ENCODE measurements at regions not wholly inside any gene's neighbourhood (a gene's known extent, or its start where the extent isn't known, plus 50 kb on each side); places are given as distances from the start of the nearest gene placed in this dataset.
"Not testable (repeated sequence)": the region's sequence is repeated elsewhere in the genome, so short reads cannot be mapped to it uniquely, and the experiment has no call there.

- TF ChIP-seq, protein P1, sequence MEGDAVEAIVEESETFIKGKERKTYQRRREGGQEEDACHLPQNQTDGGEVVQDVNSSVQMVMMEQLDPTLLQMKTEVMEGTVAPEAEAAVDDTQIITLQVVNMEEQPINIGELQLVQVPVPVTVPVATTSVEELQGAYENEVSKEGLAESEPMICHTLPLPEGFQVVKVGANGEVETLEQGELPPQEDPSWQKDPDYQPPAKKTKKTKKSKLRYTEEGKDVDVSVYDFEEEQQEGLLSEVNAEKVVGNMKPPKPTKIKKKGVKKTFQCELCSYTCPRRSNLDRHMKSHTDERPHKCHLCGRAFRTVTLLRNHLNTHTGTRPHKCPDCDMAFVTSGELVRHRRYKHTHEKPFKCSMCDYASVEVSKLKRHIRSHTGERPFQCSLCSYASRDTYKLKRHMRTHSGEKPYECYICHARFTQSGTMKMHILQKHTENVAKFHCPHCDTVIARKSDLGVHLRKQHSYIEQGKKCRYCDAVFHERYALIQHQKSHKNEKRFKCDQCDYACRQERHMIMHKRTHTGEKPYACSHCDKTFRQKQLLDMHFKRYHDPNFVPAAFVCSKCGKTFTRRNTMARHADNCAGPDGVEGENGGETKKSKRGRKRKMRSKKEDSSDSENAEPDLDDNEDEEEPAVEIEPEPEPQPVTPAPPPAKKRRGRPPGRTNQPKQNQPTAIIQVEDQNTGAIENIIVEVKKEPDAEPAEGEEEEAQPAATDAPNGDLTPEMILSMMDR (IDR thresholded peaks at IDR 0.05) = no peak
- ATAC-seq (ENCODE audit: low FRiP score) (no peak), DNase-seq (ENCODE audit: low spot score) (no peak)
These were observed 102.0 kb upstream of the DAZL start for GRCh38 chr3:16707260-16707659.

GRCh38 chr3:16708285-16708684 is 103.1 kb upstream of the DAZL start:
- TF ChIP-seq, protein P1 (IDR thresholded peaks at IDR 0.05) = no peak
- DNase-seq (ENCODE audit: low spot score) (no peak), ATAC-seq (ENCODE audit: low FRiP score) (no peak)

GRCh38 chr3:16711691-16712090 is 106.5 kb upstream of the DAZL start:
- not testable (repeated sequence) for ATAC-seq (ENCODE audit: low FRiP score); DNase-seq (ENCODE audit: low spot score)

DNA sequence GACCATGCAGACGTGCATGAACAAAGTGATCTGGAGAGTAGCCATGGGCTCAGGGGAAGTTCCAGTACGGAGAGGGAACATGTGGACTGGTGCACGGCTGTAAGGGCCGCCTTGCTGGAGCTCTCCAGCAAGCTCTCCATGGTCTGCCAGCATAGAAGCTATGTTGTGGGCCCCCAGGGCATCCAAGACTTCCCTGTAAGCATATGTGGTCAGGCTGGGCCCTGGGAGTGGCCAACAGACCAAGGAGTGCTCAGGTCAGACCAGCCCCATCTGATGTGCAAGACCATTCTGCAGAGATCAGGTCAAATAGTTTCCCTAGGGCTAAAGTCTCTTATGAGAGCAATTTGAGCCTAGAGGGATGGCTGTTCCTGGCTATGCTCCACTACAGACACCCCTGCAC is 110.1 kb upstream of the DAZL start:
- TF ChIP-seq, protein P1 (IDR thresholded peaks at IDR 0.05) = no peak
- no peak for ATAC-seq (ENCODE audit: low FRiP score)
- no peak for DNase-seq (ENCODE audit: low spot score)

DNA sequence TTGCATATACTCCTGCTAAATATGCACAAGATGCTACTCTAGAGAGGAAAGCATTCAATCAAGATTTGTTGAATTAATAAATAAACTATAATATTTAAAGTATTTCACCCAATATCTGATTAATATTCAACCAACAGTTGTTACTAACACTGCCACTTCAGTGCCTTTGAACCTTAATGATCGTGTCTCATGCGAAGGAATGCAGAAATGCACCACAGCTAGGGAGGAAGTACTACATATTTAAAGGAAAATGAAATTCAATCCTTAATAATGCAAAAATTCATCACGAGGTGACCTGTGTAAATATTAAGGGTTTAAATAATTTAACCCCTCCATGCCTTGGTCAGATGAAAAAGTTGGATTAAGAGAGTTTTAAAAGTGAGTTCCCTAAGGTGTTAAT is 114.2 kb upstream of the DAZL start:
- DNase-seq (ENCODE audit: low spot score) (no peak), ATAC-seq (ENCODE audit: low FRiP score) (no peak)
- TF ChIP-seq, protein P1 (IDR thresholded peaks at IDR 0.05) = no peak

GRCh38 chr3:16720367-16720940 is 115.2 kb upstream of the DAZL start:
- DNase-seq (ENCODE audit: low spot score) (no peak), ATAC-seq (ENCODE audit: low FRiP score) (no peak)
- TF ChIP-seq, protein P1 (IDR thresholded peaks at IDR 0.05) = no peak

GRCh38 chr3:16721494-16721893 is 116.3 kb upstream of the DAZL start:
- ATAC-seq (ENCODE audit: low FRiP score) (no peak), DNase-seq (ENCODE audit: low spot score) (no peak)
- TF ChIP-seq, protein P1 (IDR thresholded peaks at IDR 0.05) = no peak

DNA sequence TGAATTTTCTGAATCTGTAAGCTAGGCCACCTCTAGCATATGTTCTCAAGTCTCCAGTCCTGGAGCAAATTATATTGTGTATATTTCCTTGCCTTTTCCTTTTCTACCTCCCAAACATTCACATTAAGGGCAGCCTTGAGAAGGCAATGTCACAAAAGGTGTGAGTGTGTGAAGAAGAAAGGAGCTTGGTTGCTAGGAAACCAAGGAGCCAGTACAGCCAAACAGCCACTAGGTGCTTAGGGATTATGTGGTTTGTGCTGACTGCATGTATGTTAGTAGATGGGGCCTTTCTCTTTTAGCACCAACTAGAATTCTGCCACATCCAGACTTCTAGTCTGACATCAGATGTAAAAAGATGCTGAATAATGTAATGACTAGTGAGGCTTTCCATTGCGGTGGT is 118.8 kb upstream of the DAZL start:
- no peak for ATAC-seq (ENCODE audit: low FRiP score)
- DNase-seq (ENCODE audit: low spot score) = no peak
- TF ChIP-seq, protein P1 (IDR thresholded peaks at IDR 0.05) = no peak

Data from omental fat pad (tissue), 3 donors.